GM23338 (cell line): ENCODE measurements at regions not wholly inside any gene's neighbourhood (a gene's known extent, or its start where the extent isn't known, plus 50 kb on each side); places are given as distances from the start of the nearest gene placed in this dataset.

Source experiments
- CREB1 ChIP-seq: fragments of 250-450 bp; sonication (Bioruptor Pico); IDR thresholded peaks from 2 replicates; pipeline ENCODE4 v1.5.0; 2020; ENCODE audit warnings: low read depth, mild to moderate bottlenecking, moderate library complexity
- EZH2 ChIP-seq: fragments of 200-600 bp; sonication (generic); IDR thresholded peaks from one replicate; pipeline ENCODE4 v1.8.0; 2017; ENCODE audit warnings: antibody characterized with exemption, mild to moderate bottlenecking, low read depth; ENCODE audit not compliant: unreplicated experiment
- EZH2phosphoT487 ChIP-seq: fragments of 200-600 bp; sonication (generic); IDR thresholded peaks from one replicate; pipeline ENCODE4 v1.8.1; 2018; ENCODE audit warnings: antibody characterized with exemption; ENCODE audit not compliant: unreplicated experiment
- JUNB ChIP-seq: IDR thresholded peaks from one replicate; pipeline ENCODE4 v1.6.1; 2016; ENCODE audit warnings: antibody characterized with exemption; ENCODE audit not compliant: unreplicated experiment
- POLR2AphosphoS5 ChIP-seq: IDR thresholded peaks from 2 replicates; pipeline ENCODE4 v1.6.1; 2016; ENCODE audit warnings: antibody characterized with exemption, low read depth
- STAT1 ChIP-seq: IDR thresholded peaks from one replicate; pipeline ENCODE4 v1.6.1; 2016; ENCODE audit warnings: antibody characterized with exemption; ENCODE audit not compliant: unreplicated experiment
- ZNF114 ChIP-seq: fragments of 250-450 bp; sonication (Bioruptor Pico); IDR thresholded peaks from 2 replicates; pipeline ENCODE4 v1.5.0; 2020; ENCODE audit warnings: mild to moderate bottlenecking, moderate library complexity
- TF ChIP-seq, protein P1 (sequence below), 2 experiments: fragments of 200-600 bp in 1 of 2; sonication (generic) in 1 of 2; conservative IDR thresholded peaks; 2 replicates each; pipeline versions ENCODE4 v1.5.1 to v1.6.1; 2016 to 2017; ENCODE audit warnings: antibody characterized with exemption in 2 of 2, low read depth in 2 of 2, mild to moderate bottlenecking in 2 of 2, moderate library complexity in 1 of 2
- TF ChIP-seq, protein P2 (sequence below): IDR thresholded peaks from one replicate; pipeline ENCODE4 v1.6.1; 2018; ENCODE audit warnings: antibody characterized with exemption; ENCODE audit not compliant: unreplicated experiment

DNA sequence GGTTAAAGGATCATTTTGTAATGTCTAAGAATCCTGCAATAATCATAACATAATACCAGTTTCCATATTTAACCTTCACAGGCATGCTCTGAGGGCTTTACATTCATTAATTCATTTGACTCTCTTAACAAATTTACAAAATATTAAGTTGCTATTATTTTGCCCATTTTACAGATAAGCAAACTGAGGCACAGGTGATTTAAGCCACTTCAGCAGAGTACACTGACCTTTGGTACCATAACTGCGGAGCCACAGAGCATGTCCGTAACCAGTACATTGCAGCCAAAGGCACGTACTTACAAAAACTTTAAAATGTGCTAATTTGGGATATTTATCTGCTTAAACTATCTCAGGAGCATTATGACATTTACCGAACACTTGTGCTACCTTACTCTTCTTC is 169.4 kb upstream of the MYO16 start:
- TF ChIP-seq, protein P1, sequence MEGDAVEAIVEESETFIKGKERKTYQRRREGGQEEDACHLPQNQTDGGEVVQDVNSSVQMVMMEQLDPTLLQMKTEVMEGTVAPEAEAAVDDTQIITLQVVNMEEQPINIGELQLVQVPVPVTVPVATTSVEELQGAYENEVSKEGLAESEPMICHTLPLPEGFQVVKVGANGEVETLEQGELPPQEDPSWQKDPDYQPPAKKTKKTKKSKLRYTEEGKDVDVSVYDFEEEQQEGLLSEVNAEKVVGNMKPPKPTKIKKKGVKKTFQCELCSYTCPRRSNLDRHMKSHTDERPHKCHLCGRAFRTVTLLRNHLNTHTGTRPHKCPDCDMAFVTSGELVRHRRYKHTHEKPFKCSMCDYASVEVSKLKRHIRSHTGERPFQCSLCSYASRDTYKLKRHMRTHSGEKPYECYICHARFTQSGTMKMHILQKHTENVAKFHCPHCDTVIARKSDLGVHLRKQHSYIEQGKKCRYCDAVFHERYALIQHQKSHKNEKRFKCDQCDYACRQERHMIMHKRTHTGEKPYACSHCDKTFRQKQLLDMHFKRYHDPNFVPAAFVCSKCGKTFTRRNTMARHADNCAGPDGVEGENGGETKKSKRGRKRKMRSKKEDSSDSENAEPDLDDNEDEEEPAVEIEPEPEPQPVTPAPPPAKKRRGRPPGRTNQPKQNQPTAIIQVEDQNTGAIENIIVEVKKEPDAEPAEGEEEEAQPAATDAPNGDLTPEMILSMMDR (conservative IDR thresholded peaks at IDR 0.05; ENCODE audit: low read depth in 2 of 2), result no peak
- TF ChIP-seq POLR2AphosphoS5 (no peak), ZNF114 (CRISPR knock-in tag) (no peak), EZH2phosphoT487 (no peak), EZH2 (no peak), JUNB (no peak), CREB1 (CRISPR knock-in tag) (no peak), STAT1 (no peak)
- TF ChIP-seq, protein P2, sequence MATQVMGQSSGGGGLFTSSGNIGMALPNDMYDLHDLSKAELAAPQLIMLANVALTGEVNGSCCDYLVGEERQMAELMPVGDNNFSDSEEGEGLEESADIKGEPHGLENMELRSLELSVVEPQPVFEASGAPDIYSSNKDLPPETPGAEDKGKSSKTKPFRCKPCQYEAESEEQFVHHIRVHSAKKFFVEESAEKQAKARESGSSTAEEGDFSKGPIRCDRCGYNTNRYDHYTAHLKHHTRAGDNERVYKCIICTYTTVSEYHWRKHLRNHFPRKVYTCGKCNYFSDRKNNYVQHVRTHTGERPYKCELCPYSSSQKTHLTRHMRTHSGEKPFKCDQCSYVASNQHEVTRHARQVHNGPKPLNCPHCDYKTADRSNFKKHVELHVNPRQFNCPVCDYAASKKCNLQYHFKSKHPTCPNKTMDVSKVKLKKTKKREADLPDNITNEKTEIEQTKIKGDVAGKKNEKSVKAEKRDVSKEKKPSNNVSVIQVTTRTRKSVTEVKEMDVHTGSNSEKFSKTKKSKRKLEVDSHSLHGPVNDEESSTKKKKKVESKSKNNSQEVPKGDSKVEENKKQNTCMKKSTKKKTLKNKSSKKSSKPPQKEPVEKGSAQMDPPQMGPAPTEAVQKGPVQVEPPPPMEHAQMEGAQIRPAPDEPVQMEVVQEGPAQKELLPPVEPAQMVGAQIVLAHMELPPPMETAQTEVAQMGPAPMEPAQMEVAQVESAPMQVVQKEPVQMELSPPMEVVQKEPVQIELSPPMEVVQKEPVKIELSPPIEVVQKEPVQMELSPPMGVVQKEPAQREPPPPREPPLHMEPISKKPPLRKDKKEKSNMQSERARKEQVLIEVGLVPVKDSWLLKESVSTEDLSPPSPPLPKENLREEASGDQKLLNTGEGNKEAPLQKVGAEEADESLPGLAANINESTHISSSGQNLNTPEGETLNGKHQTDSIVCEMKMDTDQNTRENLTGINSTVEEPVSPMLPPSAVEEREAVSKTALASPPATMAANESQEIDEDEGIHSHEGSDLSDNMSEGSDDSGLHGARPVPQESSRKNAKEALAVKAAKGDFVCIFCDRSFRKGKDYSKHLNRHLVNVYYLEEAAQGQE, result no peak
